ENCODE measurements at regions not wholly inside any gene's neighbourhood (a gene's known extent, or its start where the extent isn't known, plus 50 kb on each side); places are given as distances from the start of the nearest gene placed in this dataset.
"Not testable (repeated sequence)": the region's sequence is repeated elsewhere in the genome, so short reads cannot be mapped to it uniquely, and the experiment has no call there.

DNA sequence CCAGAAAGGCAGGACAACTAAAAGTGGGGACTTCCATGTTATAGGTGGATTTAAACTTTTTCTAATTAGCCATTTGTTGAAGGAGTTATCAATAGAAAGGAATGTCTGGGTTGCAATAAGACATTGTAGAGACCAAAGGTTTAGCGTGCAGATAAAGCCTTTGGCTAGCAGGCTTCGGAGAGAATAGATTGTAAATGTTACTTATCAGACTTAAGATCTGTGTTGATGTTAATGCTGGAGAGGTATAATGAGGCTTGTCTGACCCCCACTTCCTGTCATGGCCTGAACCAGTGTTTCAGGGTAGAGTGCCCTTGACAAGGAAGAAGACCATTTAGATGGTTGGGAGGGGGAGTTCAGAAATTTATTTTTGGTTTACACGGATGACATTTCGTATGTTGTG lies 67.1 kb upstream of the SPIN4 start:
- DNase-seq (ENCODE audit: low spot score), result no peak
- TF ChIP-seq, protein P1, sequence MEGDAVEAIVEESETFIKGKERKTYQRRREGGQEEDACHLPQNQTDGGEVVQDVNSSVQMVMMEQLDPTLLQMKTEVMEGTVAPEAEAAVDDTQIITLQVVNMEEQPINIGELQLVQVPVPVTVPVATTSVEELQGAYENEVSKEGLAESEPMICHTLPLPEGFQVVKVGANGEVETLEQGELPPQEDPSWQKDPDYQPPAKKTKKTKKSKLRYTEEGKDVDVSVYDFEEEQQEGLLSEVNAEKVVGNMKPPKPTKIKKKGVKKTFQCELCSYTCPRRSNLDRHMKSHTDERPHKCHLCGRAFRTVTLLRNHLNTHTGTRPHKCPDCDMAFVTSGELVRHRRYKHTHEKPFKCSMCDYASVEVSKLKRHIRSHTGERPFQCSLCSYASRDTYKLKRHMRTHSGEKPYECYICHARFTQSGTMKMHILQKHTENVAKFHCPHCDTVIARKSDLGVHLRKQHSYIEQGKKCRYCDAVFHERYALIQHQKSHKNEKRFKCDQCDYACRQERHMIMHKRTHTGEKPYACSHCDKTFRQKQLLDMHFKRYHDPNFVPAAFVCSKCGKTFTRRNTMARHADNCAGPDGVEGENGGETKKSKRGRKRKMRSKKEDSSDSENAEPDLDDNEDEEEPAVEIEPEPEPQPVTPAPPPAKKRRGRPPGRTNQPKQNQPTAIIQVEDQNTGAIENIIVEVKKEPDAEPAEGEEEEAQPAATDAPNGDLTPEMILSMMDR (IDR thresholded peaks at IDR 0.05), result no peak
- ATAC-seq (ENCODE audit: low FRiP score), result no peak

DNA sequence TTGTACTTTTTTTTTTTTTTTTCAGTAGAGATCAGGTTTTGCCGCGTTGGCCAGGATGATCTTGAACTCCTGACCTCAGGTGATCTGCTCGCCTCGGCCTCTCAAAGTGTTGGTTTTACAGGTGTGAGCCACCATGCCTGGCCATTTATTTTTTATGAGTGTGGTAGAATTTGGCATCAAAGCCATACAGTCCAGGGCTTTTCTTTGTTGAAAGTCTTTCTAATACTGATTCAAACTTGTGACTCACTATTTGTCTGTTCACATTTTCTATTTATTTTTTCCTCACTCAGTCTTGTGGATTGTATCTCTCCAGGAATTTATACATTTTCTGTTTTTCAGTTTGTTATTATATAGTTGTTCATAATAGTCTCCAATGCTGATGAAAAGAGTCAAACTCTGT lies 66.5 kb upstream of the SPIN4 start:
- no peak for DNase-seq (ENCODE audit: low spot score)
- ATAC-seq (ENCODE audit: low FRiP score), result no peak

DNA sequence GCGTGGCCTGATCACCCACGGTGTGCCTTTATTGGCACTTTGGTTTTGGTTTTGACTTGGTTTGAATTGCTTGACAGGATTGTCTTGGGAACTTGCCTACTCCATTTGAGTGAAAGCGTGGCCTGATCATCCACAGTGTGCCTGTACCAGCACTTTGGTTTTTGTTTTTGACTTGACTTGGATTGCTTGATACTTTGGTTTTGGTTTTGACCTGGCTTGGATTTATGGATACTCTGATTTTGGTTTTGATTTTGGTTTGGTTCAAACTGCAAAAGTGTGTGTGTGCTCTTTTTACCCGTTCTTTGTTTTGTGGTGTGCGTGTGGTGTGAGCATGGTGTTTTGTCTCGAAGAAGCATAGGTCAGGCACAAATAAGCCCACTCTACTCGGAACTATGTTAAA lies 58.8 kb upstream of the SPIN4 start:
- not testable (repeated sequence) for ATAC-seq (ENCODE audit: low FRiP score); DNase-seq (ENCODE audit: low spot score)

More for the DNA sequence above, 66.5 kb upstream of the SPIN4 start:
- TF ChIP-seq, protein P1 (IDR thresholded peaks at IDR 0.05), result no peak

DNA sequence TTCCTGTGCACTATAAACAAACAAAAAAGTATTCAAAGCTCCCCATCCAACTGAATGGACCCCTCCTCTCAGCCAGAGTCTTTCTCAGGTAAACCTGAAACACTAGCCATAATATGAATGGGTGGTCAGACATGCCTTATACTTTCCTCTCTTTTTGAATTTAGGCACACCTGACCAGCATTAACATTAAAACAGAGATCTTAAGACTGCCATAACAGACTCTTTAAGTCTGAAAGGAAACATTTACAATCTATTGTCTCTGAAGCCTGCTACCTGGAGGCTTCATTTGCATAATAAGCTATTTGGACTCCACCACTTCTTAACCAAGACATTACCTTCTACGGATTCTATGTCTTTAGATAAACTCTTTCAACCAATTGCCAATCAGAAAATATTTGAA lies 56.9 kb upstream of the SPIN4 start:
- no peak for ATAC-seq (ENCODE audit: low FRiP score)
- TF ChIP-seq, protein P1 (IDR thresholded peaks at IDR 0.05), result no peak
- no peak for DNase-seq (ENCODE audit: low spot score)

DNA sequence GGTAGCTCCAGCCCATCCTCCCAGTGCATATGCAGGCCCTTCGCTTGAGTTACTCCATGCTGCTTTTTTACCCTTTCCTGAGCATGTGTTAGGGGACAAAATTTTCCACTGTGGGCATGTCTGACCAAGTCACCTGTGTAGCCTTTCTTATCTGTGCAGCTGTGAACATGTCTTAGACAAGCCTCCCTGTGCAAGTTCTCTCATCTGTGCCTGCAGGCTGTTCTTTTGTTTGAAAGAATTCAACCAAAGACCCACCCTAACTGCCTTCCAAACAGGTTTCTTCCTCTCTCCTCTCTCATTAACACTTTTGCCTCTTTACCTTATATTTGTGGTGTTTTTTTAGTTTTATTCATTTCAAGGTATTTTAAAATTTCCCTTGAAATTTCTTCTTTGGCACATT lies 53.2 kb upstream of the SPIN4 start:
- TF ChIP-seq, protein P1 (IDR thresholded peaks at IDR 0.05), result no peak
- ATAC-seq (ENCODE audit: low FRiP score) (no peak), DNase-seq (ENCODE audit: low spot score) (no peak)

DNA sequence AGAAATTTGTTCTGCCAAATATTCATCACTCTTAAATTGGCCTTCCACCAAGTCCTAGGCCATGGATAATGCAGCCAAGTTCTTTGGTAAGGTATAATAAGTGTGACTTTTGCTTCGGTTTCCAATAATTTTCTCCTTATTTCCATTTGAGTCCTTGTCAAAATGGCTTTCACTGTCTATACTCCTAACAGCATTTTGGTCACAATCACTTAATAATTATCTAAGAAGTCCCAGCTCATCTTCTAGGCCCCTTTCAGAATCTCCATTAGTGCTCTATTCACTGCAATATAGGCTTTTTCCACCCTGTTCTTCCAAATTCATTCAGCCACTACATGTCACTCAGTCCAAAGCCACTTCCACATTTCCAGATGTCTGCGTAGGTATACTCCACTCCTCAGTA lies 51.0 kb upstream of the SPIN4 start:
- no peak for DNase-seq (ENCODE audit: low spot score)
- no peak for ATAC-seq (ENCODE audit: low FRiP score)
- TF ChIP-seq, protein P1 (IDR thresholded peaks at IDR 0.05), result no peak

Data from omental fat pad (tissue), 3 donors.